GM12864 (cell line): ENCODE measurements at regions not wholly inside any gene's neighbourhood (a gene's known extent, or its start where the extent isn't known, plus 50 kb on each side); places are given as distances from the start of the nearest gene placed in this dataset.

Experiments
- DNase-seq: peaks from one replicate; pipeline ENCODE4 v3.0.0-alpha.2; 2011; ENCODE audit warnings: low read depth
- H3K4me3 ChIP-seq: 2 replicates; pipeline ENCODE4 v1.5.1; 2011; ENCODE audit warnings: mild to moderate bottlenecking, low read depth, low read length, control low read depth
- TF ChIP-seq, protein P1 (sequence below): IDR thresholded peaks from 2 replicates; pipeline ENCODE4 v1.5.1; 2011; ENCODE audit warnings: low read depth, mild to moderate bottlenecking, moderate library complexity, low read length, control low read depth, inconsistent platforms; ENCODE audit errors: missing control alignments

DNA sequence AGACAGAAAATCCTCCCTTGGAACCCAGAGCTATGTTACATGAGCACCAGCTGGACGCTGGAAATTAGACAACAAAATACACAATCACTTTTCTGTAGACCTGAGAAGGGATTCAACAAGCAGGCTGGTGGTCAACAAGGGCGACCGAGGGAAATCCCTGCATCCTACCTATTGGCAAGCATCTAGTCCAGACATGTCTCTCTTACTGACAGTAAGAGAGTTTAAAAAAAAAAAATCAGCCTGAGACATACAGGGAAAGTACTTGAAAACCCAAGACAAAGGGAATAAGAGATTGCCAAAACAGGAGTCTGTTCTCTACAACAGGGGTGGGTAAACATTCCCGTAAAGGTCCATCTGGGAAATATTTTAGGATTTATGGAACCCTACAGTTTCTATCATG lies 108.0 kb downstream of the KDR start:
- TF ChIP-seq, protein P1, sequence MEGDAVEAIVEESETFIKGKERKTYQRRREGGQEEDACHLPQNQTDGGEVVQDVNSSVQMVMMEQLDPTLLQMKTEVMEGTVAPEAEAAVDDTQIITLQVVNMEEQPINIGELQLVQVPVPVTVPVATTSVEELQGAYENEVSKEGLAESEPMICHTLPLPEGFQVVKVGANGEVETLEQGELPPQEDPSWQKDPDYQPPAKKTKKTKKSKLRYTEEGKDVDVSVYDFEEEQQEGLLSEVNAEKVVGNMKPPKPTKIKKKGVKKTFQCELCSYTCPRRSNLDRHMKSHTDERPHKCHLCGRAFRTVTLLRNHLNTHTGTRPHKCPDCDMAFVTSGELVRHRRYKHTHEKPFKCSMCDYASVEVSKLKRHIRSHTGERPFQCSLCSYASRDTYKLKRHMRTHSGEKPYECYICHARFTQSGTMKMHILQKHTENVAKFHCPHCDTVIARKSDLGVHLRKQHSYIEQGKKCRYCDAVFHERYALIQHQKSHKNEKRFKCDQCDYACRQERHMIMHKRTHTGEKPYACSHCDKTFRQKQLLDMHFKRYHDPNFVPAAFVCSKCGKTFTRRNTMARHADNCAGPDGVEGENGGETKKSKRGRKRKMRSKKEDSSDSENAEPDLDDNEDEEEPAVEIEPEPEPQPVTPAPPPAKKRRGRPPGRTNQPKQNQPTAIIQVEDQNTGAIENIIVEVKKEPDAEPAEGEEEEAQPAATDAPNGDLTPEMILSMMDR: no peak
- no peak for DNase-seq
- no peak overlapping the region for H3K4me3 ChIP-seq

DNA sequence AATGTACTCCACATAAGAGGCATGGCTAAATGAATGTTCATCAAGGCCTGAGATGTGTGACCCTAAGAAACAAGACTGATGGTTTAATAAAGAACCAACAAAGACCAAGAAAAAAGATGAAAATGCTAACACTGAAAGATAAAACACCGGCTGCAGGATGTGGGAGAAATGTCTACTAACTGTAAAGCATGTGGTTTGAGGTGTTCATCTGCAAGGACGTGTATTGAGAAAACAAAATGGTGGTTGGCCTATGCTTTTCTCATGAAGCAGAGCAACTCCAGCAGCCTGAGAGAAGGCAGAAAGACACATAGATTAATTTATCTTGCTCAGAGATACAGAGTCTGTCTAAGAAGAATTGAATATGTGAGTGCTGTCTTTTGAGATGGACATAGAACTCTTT lies 109.3 kb downstream of the KDR start:
- TF ChIP-seq, protein P1: no peak
- DNase-seq: no peak
- H3K4me3 ChIP-seq: no peak overlapping the region

DNA sequence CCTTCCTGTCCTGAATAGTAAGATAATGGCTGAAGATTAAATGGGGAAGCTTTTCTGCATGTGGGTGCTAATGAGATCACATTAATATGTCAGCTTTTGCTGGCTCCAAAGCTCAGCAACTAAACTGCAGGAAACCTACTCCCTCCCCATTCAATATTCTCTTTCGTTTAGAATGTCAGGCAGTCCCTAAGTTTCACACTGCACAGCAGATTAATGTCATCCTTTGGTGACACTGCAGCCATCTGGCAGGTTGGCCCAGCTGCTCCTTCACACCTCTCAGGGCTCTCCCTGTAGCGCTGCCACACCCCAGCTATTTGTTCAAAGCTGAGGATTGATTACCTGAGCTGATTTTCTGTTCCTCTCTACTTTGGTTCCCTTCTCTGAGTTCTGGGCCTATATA lies 110.5 kb downstream of the KDR start:
- no peak for DNase-seq
- TF ChIP-seq, protein P1: no peak

DNA sequence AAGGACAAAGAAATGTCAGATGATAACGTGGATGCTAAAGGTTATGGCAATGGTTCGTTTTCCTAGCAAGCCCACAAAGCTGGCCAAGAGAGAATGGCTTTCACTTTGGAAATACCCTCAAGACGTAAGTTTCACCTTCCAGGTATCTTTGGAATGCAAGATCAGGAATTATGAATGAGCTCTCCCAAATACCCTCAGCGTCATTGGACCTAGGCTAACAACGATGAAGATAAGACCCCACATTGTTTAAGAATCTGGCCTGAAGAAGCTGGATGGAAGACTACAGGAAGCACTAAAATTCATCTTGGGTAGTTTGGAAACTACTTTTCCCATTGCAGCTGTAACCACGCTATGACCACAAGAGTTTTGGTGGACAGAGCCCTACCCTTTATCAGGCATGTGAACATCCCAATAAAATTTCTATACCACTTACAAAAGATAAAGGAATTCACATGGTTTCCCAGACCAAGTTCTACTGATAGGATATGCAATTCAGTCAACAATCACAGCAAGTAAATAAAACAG lies 111.9 kb downstream of the KDR start:
- H3K4me3 ChIP-seq: no peak overlapping the region
- TF ChIP-seq, protein P1: no peak
- DNase-seq: no peak

More for the DNA sequence above, 110.5 kb downstream of the KDR start:
- no peak overlapping the region for H3K4me3 ChIP-seq

DNA sequence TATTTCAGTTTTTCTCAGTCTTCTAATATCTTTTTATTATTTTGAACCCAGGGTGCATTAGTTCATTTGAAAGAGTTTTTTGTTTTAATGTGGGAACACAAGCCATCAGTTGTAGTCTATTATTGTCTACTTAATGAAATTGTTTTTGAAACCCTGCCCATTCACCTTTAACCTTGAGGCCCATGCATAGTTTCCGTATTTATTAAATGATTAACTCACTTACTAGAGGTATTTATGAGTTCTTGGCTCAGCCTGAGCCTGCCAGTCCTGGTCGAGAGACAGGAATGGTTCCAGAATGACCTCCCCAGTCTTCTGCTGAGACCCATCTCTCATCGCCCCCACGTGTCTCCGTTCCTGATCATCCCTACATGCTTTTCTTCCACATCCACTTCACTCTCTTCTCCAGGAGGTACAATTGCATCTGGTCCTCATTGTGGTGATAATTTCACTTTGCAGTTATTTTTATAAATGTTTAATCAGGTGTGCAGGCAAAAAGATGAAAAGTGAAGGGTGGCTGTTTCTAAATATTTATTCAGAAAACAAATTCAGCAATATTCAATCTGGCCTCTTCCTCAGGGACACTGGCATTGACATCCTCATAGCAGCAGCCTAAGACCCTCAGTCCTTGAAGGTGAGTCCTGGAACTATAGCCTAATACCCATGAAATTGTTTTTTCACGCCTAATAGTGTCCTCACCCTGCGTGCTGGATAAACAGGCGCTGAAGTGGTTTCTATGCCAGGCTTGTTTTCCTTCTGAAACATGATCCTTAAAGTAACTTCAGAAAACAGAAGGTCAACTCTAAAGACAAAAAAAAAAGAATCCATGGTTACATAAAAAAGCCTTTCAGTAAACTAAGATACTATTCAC lies 112.8 kb downstream of the KDR start:
- no peak overlapping the region for H3K4me3 ChIP-seq
- no peak for DNase-seq
- TF ChIP-seq, protein P1: no peak

DNA sequence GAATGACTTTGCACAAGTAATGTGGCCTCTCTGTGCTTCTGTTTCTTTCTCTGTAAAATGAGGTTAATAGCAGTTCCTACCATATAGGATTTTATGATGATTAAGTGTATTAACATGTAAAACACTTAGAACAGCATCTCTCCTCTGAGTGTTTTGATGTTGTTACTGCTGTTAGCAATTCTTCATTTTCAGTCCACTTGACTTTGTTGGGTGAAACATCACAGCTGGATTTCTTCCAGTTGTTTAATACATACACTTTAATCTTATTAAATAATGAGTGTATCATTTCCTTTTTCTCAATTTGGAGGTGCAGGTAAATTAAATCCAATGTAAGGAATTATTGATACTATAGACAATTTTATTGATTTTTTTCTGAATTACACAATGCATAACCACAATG lies 113.6 kb downstream of the KDR start:
- no peak overlapping the region for H3K4me3 ChIP-seq
- TF ChIP-seq, protein P1: no peak
- DNase-seq: no peak
